ENCODE measurements at regions not wholly inside any gene's neighbourhood (a gene's known extent, or its start where the extent isn't known, plus 50 kb on each side); places are given as distances from the start of the nearest gene placed in this dataset.
"Not testable (repeated sequence)": the region's sequence is repeated elsewhere in the genome, so short reads cannot be mapped to it uniquely, and the experiment has no call there.

DNA sequence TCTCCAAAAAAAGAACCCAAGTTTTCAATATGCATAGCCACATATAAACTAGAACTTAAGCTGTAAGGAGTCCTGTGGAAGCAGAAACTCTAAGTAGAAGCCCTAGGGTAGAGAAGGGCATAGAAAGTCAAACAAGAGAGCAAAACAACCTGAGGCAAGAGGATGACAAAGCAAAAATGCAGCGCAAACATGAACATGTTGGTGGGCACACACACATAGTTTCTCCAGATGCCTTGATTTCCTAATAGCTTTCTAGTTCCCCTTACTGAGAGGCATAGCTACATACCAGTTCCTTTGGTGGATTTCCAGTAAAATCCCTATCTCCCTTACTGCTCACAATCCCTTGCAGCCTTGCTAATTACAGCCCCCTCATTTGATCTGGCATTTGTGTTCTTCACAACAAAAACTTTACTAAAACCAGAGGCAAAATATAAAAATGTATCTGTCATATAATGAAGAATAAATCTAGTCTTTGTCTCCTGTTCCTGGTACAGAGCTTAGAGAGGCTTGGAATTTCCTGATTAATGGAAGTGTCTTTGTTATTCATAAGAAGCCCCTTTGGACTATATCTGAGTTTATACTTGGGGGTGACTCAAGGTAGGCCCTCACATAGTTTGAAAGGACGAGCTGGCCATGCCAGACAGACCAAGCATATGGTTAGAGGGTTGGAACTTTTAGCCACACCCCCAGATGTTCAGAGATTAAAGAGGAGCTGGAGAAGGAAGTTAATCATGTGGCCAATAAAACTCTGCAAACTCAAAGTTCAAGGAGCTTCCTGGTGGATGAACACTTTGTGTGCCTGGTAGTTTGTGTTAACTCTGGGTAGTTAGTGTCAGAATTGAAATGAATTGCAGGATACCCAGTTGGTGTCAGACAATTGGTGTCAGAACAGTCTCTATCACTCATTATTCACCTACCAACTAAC is 52.7 kb upstream of the ZCCHC13 start:
- no peak for DNase-seq (ENCODE audit: low read depth in 2 of 2)

- no peak for DNase-seq (ENCODE audit: low read depth in 2 of 2)
These were observed 53.4 kb upstream of the ZCCHC13 start for GRCh38 chrX:74250574-74250973.

GRCh38 chrX:74249963-74250362 is 54.0 kb upstream of the ZCCHC13 start:
- DNase-seq (ENCODE audit: low read depth in 2 of 2) = no peak

- no peak for DNase-seq (ENCODE audit: low read depth in 2 of 2)
These were observed 55.1 kb upstream of the ZCCHC13 start for GRCh38 chrX:74248889-74249288.

DNA sequence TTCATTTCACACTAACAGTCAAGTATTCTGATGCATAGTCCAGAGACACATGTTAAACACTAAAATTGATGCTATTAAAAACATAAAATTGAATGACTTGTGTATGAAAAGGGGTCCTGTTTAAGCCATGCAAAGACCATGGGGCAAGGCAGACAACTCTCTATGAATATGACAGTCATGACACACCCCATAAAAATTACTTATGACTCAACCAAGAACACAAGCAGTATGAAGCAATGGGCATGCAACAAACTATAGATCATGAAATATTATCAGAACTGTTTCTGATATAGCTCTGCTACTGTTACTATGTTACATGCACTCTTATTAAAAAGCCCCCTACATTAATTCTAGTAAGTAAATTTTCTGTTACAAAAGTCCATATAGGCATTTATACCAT is 57.5 kb upstream of the ZCCHC13 start:
- DNase-seq (ENCODE audit: low read depth in 2 of 2) = no peak

DNA sequence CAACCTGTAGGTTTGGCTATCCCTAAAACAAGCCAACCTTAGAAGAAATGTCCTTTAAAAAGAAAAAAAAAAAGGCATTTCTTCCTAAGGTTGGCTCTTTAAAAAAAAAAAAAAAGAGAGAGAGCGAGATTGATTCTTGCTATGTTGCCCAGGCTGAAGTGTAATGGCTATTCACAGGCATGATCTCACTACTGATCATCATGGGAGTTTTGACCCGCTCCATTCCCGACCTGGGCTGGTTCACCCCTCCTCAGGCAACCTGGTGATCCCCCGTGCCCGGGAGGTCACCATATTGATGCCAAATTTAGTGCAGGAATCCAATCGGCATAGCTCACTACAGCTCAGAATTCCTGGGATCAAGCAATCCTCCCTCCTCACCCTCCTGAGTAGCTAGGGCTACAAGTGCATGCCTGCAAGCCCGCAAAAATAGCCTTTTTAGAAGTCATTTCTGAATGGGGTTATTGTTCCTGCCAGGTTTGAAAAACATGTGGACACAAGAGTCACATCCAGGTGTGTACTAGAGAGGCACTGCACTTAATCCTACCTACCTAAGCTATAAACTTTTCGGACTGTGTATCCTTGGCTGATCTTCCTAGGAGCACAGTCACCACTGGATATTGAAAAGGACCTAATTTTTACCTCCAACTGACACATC is 61.4 kb upstream of the ZCCHC13 start:
- DNase-seq (ENCODE audit: low read depth in 2 of 2) = no peak

- DNase-seq (ENCODE audit: low read depth in 2 of 2) = no peak
These were observed 61.9 kb upstream of the ZCCHC13 start for GRCh38 chrX:74242050-74242449.

DNA sequence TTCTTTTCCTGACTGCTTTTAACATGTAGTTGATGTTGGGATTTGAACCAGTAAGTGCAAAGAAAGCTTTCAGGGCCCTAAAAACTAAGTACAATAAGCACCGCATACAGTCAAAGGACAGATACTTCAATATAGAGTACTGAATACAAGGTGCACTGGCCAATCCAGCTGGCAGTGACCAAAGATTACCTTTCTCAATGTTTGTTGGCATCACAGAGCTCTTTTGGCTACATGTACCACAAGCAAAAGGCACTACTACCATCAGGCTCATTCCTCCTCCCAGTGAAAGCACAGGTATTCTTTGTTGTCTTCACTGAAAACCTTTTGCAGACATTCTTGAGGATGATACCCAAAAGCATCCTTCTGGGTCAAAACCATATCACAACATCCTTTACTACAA is 65.2 kb upstream of the ZCCHC13 start:
- no peak for DNase-seq (ENCODE audit: low read depth in 2 of 2)

DNA sequence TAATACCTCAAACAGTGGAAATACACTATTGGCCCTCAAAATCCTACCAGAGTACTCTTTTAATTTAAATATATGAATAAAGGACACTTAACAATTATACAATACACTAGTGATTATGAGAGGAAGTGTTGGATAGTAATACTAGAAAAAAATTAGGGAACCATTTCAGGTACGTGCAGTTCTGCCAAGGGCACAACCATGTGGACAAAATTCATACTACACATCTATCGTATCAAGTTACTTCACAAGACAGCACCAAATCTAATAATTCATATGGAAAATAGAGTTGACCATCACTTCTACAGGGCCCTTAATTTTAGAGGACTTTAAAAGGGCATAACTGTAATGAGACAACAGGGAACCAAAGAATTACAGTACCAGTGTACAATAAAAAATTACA is 69.2 kb upstream of the ZCCHC13 start:
- DNase-seq (ENCODE audit: low read depth in 2 of 2) = no peak

- no peak for DNase-seq (ENCODE audit: low read depth in 2 of 2)
These were observed 71.1 kb upstream of the ZCCHC13 start for GRCh38 chrX:74232859-74233258.

GRCh38 chrX:74231625-74232024 is 72.4 kb upstream of the ZCCHC13 start:
- DNase-seq (ENCODE audit: low read depth in 2 of 2) = no peak

DNA sequence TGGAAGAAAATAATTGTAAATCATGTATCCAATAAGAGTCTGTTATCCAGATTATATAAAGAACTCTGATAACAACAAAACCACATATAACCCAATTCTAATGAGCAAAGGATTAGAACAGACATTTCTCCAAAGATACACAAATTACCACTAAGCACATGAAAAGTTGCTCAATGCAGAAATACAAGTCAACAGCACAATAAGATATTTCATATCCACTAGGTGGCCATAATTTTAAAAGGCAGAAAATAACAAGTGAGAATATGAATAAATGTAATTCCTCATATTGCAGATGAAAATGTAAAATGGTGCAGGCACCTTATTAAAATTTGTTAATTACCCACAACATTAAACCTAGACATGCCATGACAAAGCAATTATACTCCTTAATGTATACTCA is 73.9 kb upstream of the ZCCHC13 start:
- DNase-seq (ENCODE audit: low read depth in 2 of 2) = no peak

GRCh38 chrX:74225111-74225510 is 78.9 kb upstream of the ZCCHC13 start:
- no peak for DNase-seq (ENCODE audit: low read depth in 2 of 2)

GRCh38 chrX:74220277-74220676 is 83.7 kb upstream of the ZCCHC13 start:
- no peak for DNase-seq (ENCODE audit: low read depth in 2 of 2)

- DNase-seq (ENCODE audit: low read depth in 2 of 2) = no peak
These were observed 85.1 kb upstream of the ZCCHC13 start for GRCh38 chrX:74218895-74219294.

- no peak for DNase-seq (ENCODE audit: low read depth in 2 of 2)
These were observed 87.6 kb upstream of the ZCCHC13 start for GRCh38 chrX:74216421-74216820.

- no peak for DNase-seq (ENCODE audit: low read depth in 2 of 2)
These were observed 92.1 kb upstream of the ZCCHC13 start for GRCh38 chrX:74211911-74212310.

- DNase-seq (ENCODE audit: low read depth in 2 of 2) = no peak
These were observed 96.4 kb upstream of the ZCCHC13 start for GRCh38 chrX:74207539-74207938.

GRCh38 chrX:74195605-74196004 is 108.4 kb upstream of the ZCCHC13 start:
- DNase-seq (ENCODE audit: low read depth in 2 of 2) = no peak

GRCh38 chrX:74195120-74195519 is 108.9 kb upstream of the ZCCHC13 start:
- no peak for DNase-seq (ENCODE audit: low read depth in 2 of 2)

GRCh38 chrX:74187211-74187610 is 116.8 kb upstream of the ZCCHC13 start:
- DNase-seq (ENCODE audit: low read depth in 2 of 2) = no peak

DNA sequence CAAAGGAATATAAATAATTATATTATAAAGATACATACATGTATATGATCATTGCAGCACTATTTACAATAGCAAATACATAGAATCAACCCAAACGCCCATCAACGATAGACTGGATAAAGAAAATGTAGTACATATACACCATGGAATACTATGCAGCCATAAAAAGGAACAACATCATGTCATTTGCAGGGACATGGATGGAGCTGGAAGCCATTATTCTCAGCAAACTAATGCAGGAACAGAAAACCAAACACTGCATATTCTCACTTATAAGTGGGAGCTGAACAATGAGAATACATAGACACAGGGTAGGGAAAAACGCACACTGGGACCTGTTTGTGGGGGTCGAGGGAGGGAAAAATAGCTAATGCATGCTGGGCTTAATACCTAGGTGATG is 120.9 kb upstream of the ZCCHC13 start:
- not testable (repeated sequence) for DNase-seq (ENCODE audit: low read depth in 2 of 2)

DNA sequence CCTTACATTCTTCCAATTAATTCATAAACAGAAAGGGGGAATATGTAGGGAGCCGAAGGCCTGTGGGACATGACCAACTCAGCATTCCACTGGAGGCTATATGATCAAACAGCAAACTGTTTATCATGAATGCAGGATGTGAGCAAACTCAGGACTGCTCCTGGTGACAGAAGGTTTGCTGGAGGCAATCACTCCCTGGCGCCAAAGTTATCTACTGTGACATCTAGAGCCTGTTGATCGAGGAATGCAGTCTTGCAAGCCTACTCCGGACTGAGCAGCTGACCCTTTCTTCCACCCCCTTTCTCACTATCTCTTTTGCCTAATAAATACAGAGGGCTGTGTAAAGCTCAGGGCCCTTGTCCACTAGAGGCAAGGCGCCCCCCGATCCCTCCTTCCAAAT is 122.0 kb upstream of the ZCCHC13 start:
- DNase-seq (ENCODE audit: low read depth in 2 of 2) = not testable (repeated sequence)

Data from stimulated activated CD8-positive, alpha-beta memory T cell treated with anti-CD3 and anti-CD28 coated beads, Interleukin-15, amount 100 ng/mL, for 48 hours (primary cell).